Upper lobe of right lung (tissue), 1 donor: ENCODE measurements at regions not wholly inside any gene's neighbourhood (a gene's known extent, or its start where the extent isn't known, plus 50 kb on each side); places are given as distances from the start of the nearest gene placed in this dataset.
"Not testable (repeated sequence)": the region's sequence is repeated elsewhere in the genome, so short reads cannot be mapped to it uniquely, and the experiment has no call there.

Experiments
- ATAC-seq: fragments of 200-7000 bp; cut with Tn5 transposase; one replicate; pipeline ENCODE4 v1.9.1; 2020; ENCODE audit warnings: mild to moderate bottlenecking, moderate library complexity
- DNase-seq: peaks from one replicate; pipeline ENCODE4 v3.0.0-alpha.2; 2020
- H3K27ac ChIP-seq: fragments of 200-600 bp; one replicate; pipeline ENCODE4 v1.8.0; 2022
- H3K27me3 ChIP-seq: fragments of 200-600 bp; one replicate; pipeline ENCODE4 v1.8.0; 2022; ENCODE audit warnings: mild to moderate bottlenecking
- H3K36me3 ChIP-seq: fragments of 200-600 bp; one replicate; pipeline ENCODE4 v1.8.0; 2022
- H3K4me1 ChIP-seq: fragments of 200-600 bp; one replicate; pipeline ENCODE4 v1.8.0; 2022
- H3K4me3 ChIP-seq: fragments of 200-600 bp; one replicate; pipeline ENCODE4 v1.8.0; 2022; ENCODE audit warnings: mild to moderate bottlenecking
- H3K9me3 ChIP-seq: fragments of 200-600 bp; one replicate; pipeline ENCODE4 v1.8.0; 2022
- intact Hi-C: fragments of 100-400 bp; cut with DNase I; formaldehyde crosslinking; loops from one replicate; pipeline ENCODE4 v1.11.0; 2022
- TF ChIP-seq, protein P1 (sequence below): fragments of 200-600 bp; IDR thresholded peaks from one replicate; pipeline ENCODE4 v1.8.0; 2022; ENCODE audit warnings: antibody characterized with exemption
- donor health status: DM: no; HTN: yes; CAD: no; lungs with severe emphysema.

DNA sequence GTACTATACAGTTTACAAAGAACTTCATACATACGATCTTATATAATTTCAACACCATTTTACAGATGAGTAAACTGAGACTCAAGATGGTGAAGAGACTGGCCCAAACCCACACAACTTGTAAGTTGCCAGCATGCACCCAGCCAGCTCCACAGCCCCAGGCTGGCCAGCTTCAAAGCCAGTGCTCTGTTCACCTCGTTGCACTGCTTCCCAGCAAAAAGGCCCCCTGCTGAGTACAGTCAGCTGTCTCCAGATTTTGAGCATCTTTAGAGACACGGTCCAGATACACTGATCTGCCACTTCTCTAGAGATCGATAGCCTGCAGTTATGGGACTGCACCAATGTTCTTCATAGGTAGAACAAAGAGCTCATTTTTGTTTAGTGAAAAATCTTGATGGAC lies 257.2 kb upstream of the CHAC2 start:
- TF ChIP-seq, protein P1, sequence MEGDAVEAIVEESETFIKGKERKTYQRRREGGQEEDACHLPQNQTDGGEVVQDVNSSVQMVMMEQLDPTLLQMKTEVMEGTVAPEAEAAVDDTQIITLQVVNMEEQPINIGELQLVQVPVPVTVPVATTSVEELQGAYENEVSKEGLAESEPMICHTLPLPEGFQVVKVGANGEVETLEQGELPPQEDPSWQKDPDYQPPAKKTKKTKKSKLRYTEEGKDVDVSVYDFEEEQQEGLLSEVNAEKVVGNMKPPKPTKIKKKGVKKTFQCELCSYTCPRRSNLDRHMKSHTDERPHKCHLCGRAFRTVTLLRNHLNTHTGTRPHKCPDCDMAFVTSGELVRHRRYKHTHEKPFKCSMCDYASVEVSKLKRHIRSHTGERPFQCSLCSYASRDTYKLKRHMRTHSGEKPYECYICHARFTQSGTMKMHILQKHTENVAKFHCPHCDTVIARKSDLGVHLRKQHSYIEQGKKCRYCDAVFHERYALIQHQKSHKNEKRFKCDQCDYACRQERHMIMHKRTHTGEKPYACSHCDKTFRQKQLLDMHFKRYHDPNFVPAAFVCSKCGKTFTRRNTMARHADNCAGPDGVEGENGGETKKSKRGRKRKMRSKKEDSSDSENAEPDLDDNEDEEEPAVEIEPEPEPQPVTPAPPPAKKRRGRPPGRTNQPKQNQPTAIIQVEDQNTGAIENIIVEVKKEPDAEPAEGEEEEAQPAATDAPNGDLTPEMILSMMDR: no peak
- Histone ChIP-seq H3K27me3 (no peaks in the 10 kb centered on the region), H3K27ac (no peak overlapping the region), H3K4me3 (no peak overlapping the region), H3K36me3 (no peaks in the 10 kb centered on the region), H3K9me3 (no peaks in the 10 kb centered on the region), H3K4me1 (no peaks in the 10 kb centered on the region)
- ATAC-seq (no peak), DNase-seq (no peak)
- intact Hi-C loops: no loop called here

GRCh38 chr2:53509831-53510388 lies 257.7 kb upstream of the CHAC2 start:
- Histone ChIP-seq H3K36me3 (no peaks in the 10 kb centered on the region), H3K27ac (no peak overlapping the region), H3K4me3 (no peak overlapping the region), H3K27me3 (no peaks in the 10 kb centered on the region), H3K4me1 (no peaks in the 10 kb centered on the region), H3K9me3 (no peaks in the 10 kb centered on the region)
- ATAC-seq (peak; percentile 77), DNase-seq (no peak)
- TF ChIP-seq, protein P1: no peak
- intact Hi-C loops: no loop called here

GRCh38 chr2:53508667-53509066 lies 258.9 kb upstream of the CHAC2 start:
- ATAC-seq (no peak), DNase-seq (no peak)
- TF ChIP-seq, protein P1: no peak
- no peak overlapping the region for H3K27ac ChIP-seq
- no peak overlapping the region for H3K4me3 ChIP-seq
- no peaks in the 10 kb centered on the region for H3K36me3 ChIP-seq
- no peaks in the 10 kb centered on the region for H3K9me3 ChIP-seq
- H3K4me1 ChIP-seq: no peaks in the 10 kb centered on the region
- no peaks in the 10 kb centered on the region for H3K27me3 ChIP-seq
- intact Hi-C loops: no loop called here

DNA sequence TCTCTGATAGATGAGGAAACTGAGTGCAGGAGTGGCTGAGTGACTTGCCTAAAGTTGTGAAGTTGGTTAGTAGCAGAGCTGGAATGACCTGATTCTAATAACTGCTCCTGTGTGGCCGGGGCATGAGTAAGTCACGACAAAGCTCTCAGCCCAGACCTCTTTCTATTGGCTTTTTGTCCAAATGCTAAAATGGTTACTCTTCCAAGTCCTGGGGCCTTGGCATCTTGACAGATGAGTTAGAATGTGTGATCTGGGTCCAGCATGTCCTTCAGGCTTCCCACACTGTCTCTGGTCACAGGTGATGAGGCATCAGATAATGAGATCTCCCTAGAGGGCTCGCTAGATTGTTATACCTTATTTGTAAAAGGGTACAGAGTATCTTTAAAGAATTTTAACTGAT lies 260.5 kb upstream of the CHAC2 start:
- DNase-seq, H3K4me3 ChIP-seq, H3K36me3 ChIP-seq, H3K9me3 ChIP-seq, H3K27ac ChIP-seq, H3K27me3 ChIP-seq, ATAC-seq, H3K4me1 ChIP-seq, intact Hi-C loops: not testable (repeated sequence)

- Histone ChIP-seq H3K9me3 (no peaks in the 10 kb centered on the region), H3K4me1 (no peaks in the 10 kb centered on the region), H3K27ac (no peak overlapping the region), H3K4me3 (no peak overlapping the region), H3K27me3 (no peaks in the 10 kb centered on the region), H3K36me3 (no peaks in the 10 kb centered on the region)
- DNase-seq (no peak), ATAC-seq (peak; percentile 81)
- intact Hi-C loops: no loop called here
- TF ChIP-seq, protein P1: no peak
These were observed 261.8 kb upstream of the CHAC2 start for GRCh38 chr2:53505826-53506225.

DNA sequence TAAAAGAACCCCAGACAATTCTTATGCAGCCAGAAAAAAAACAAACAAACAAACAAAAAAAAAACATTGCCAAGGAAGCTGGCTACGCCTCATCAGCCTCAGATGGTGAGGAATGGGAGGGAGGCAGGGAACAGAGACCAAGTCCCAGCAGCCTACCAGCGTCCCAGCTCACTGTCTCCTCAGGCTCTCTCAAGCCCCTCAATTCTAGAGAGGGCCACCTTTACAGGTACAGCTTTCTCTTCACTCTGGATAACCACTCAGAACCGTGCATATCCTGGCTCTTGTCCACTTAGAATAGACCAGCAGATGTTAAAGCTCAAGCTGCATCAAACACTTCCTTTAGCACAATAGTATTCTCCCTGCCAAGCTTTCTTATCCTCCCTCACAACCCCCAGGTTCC lies 263.1 kb upstream of the CHAC2 start:
- DNase-seq: no peak
- Histone ChIP-seq H3K4me1 (peaks cover 8% of the 10 kb centered on the region), H3K27me3 (no peaks in the 10 kb centered on the region), H3K36me3 (no peaks in the 10 kb centered on the region), H3K27ac (no peak overlapping the region), H3K9me3 (no peaks in the 10 kb centered on the region), H3K4me3 (no peak overlapping the region)
- ATAC-seq: no peak
- TF ChIP-seq, protein P1: no peak
- intact Hi-C loops: no loop called here
